ENCODE measurements at regions not wholly inside any gene's neighbourhood (a gene's known extent, or its start where the extent isn't known, plus 50 kb on each side); places are given as distances from the start of the nearest gene placed in this dataset.

- TF ChIP-seq, protein P1, sequence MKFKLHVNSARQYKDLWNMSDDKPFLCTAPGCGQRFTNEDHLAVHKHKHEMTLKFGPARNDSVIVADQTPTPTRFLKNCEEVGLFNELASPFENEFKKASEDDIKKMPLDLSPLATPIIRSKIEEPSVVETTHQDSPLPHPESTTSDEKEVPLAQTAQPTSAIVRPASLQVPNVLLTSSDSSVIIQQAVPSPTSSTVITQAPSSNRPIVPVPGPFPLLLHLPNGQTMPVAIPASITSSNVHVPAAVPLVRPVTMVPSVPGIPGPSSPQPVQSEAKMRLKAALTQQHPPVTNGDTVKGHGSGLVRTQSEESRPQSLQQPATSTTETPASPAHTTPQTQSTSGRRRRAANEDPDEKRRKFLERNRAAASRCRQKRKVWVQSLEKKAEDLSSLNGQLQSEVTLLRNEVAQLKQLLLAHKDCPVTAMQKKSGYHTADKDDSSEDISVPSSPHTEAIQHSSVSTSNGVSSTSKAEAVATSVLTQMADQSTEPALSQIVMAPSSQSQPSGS (tag by site-specific recombination; IDR thresholded peaks at IDR 0.05; ENCODE audit: low read depth): 0 out of 2 replicates have a peak, but pooled peaks have one; percentile 14
- TF ChIP-seq ZNF596 (tag by site-specific recombination; IDR thresholded peaks at IDR 0.05) (peak; percentile 70; the same call in 1 of the 2 replicates), ZNF610 (tag by site-specific recombination; IDR thresholded peaks at IDR 0.05; ENCODE audit: borderline replicate concordance) (no peak), MYNN (tag by site-specific recombination; IDR thresholded peaks at IDR 0.05; ENCODE audit: borderline replicate concordance) (no peak), INSM2 (tag by site-specific recombination; IDR thresholded peaks at IDR 0.05) (0 out of 2 replicates have a peak, but pooled peaks have one; percentile 13), ZNF132 (tag by site-specific recombination; IDR thresholded peaks at IDR 0.05; ENCODE audit: borderline replicate concordance) (no peak), ZNF140 (tag by site-specific recombination; IDR thresholded peaks at IDR 0.05) (no peak), KLF10 (tag by site-specific recombination; IDR thresholded peaks at IDR 0.05) (0 out of 2 replicates have a peak, but pooled peaks have one; percentile 27), OSR2 (tag by site-specific recombination; IDR thresholded peaks at IDR 0.05) (peak; percentile 72), ZNF248 (tag by site-specific recombination; IDR thresholded peaks at IDR 0.05) (no peak), PRDM10 (tag by site-specific recombination; IDR thresholded peaks at IDR 0.05) (peak; percentile 36; the same call in 1 of the 2 replicates), ZNF24 (tag by site-specific recombination; IDR thresholded peaks at IDR 0.05) (peak; percentile 37; the same call in 1 of the 2 replicates), AEBP2 (tag by site-specific recombination; IDR thresholded peaks at IDR 0.05; ENCODE audit: borderline replicate concordance) (no peak), SP3 (tag by site-specific recombination; IDR thresholded peaks at IDR 0.05) (no peak), ZBTB44 (tag by site-specific recombination; IDR thresholded peaks at IDR 0.05) (peak; percentile 97), ZNF549 (tag by site-specific recombination; IDR thresholded peaks at IDR 0.05) (peak; percentile 64; the same call in 1 of the 2 replicates)
- TF ChIP-seq, protein P2, sequence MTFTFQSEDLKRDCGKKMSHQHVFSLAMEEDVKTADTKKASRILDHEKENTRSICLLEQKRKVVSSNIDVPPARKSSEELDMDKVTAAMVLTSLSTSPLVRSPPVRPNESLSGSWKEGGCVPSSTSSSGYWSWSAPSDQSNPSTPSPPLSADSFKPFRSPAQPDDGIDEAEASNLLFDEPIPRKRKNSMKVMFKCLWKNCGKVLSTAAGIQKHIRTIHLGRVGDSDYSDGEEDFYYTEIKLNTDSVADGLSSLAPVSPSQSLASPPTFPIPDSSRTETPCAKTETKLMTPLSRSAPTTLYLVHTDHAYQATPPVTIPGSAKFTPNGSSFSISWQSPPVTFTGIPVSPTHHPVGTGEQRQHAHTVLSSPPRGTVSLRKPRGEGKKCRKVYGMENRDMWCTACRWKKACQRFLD (tag by site-specific recombination; IDR thresholded peaks at IDR 0.05): no peak
- TF ChIP-seq, protein P3, sequence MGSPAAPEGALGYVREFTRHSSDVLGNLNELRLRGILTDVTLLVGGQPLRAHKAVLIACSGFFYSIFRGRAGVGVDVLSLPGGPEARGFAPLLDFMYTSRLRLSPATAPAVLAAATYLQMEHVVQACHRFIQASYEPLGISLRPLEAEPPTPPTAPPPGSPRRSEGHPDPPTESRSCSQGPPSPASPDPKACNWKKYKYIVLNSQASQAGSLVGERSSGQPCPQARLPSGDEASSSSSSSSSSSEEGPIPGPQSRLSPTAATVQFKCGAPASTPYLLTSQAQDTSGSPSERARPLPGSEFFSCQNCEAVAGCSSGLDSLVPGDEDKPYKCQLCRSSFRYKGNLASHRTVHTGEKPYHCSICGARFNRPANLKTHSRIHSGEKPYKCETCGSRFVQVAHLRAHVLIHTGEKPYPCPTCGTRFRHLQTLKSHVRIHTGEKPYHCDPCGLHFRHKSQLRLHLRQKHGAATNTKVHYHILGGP (tag by site-specific recombination; IDR thresholded peaks at IDR 0.05): 0 out of 2 replicates have a peak, but pooled peaks have one; percentile 20
Observed at GRCh38 chr2:176595986-176596385, 326.7 kb downstream of the MTX2 start (continued).
